ENCODE measurements at regions not wholly inside any gene's neighbourhood (a gene's known extent, or its start where the extent isn't known, plus 50 kb on each side); places are given as distances from the start of the nearest gene placed in this dataset.

DNA sequence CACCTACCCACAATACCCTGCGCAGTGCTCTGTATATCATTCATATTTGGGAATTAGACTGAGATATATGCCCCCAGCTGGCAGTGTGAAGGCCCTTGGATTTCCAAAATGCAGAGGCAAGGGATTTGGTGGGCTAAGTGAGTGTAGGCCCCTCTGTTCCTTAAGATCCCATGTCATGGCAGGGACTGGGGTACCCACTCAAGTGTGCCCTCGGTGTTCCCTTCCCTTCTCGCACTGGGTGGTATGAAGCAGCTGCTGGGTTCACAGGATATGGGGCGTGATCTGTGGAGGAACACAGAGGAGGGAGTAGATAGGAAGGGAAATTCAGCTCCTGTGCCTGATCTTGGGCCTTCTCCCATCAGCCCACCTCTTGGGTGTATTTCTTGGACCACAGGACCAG is 63.1 kb upstream of the VASH1 start:
- TF ChIP-seq, protein P1, sequence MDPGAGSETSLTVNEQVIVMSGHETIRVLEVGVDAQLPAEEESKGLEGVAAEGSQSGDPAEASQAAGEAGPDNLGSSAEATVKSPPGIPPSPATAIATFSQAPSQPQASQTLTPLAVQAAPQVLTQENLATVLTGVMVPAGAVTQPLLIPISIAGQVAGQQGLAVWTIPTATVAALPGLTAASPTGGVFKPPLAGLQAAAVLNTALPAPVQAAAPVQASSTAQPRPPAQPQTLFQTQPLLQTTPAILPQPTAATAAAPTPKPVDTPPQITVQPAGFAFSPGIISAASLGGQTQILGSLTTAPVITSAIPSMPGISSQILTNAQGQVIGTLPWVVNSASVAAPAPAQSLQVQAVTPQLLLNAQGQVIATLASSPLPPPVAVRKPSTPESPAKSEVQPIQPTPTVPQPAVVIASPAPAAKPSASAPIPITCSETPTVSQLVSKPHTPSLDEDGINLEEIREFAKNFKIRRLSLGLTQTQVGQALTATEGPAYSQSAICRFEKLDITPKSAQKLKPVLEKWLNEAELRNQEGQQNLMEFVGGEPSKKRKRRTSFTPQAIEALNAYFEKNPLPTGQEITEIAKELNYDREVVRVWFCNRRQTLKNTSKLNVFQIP (CRISPR knock-in tag; IDR thresholded peaks at IDR 0.05; ENCODE audit: borderline replicate concordance, low read depth): no peak
- TF ChIP-seq ZFP3 (CRISPR knock-in tag; IDR thresholded peaks at IDR 0.05) (no peak), BACH2 (CRISPR knock-in tag; IDR thresholded peaks at IDR 0.05; ENCODE audit: borderline replicate concordance) (no peak), SNAI2 (CRISPR knock-in tag; IDR thresholded peaks at IDR 0.05) (no peak), ZC3H10 (CRISPR knock-in tag; IDR thresholded peaks at IDR 0.05) (no peak), PPARA (CRISPR knock-in tag; IDR thresholded peaks at IDR 0.05; ENCODE audit: borderline replicate concordance) (no peak), ZNF70 (CRISPR knock-in tag; IDR thresholded peaks at IDR 0.05) (no peak), TOX (CRISPR knock-in tag; IDR thresholded peaks at IDR 0.05; ENCODE audit: borderline replicate concordance) (no peak), ISL1 (CRISPR knock-in tag; IDR thresholded peaks at IDR 0.05) (no peak), ZNF565 (CRISPR knock-in tag; conservative IDR thresholded peaks at IDR 0.05; ENCODE audit: low read depth) (no peak), TCF4 (CRISPR knock-in tag; IDR thresholded peaks at IDR 0.05; ENCODE audit: borderline replicate concordance) (no peak), CSDC2 (CRISPR knock-in tag; IDR thresholded peaks at IDR 0.05) (no peak)
- TF ChIP-seq, protein P2, sequence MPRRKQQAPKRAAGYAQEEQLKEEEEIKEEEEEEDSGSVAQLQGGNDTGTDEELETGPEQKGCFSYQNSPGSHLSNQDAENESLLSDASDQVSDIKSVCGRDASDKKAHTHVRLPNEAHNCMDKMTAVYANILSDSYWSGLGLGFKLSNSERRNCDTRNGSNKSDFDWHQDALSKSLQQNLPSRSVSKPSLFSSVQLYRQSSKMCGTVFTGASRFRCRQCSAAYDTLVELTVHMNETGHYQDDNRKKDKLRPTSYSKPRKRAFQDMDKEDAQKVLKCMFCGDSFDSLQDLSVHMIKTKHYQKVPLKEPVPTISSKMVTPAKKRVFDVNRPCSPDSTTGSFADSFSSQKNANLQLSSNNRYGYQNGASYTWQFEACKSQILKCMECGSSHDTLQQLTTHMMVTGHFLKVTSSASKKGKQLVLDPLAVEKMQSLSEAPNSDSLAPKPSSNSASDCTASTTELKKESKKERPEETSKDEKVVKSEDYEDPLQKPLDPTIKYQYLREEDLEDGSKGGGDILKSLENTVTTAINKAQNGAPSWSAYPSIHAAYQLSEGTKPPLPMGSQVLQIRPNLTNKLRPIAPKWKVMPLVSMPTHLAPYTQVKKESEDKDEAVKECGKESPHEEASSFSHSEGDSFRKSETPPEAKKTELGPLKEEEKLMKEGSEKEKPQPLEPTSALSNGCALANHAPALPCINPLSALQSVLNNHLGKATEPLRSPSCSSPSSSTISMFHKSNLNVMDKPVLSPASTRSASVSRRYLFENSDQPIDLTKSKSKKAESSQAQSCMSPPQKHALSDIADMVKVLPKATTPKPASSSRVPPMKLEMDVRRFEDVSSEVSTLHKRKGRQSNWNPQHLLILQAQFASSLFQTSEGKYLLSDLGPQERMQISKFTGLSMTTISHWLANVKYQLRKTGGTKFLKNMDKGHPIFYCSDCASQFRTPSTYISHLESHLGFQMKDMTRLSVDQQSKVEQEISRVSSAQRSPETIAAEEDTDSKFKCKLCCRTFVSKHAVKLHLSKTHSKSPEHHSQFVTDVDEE (CRISPR knock-in tag; IDR thresholded peaks at IDR 0.05): no peak
- TF ChIP-seq, protein P3, sequence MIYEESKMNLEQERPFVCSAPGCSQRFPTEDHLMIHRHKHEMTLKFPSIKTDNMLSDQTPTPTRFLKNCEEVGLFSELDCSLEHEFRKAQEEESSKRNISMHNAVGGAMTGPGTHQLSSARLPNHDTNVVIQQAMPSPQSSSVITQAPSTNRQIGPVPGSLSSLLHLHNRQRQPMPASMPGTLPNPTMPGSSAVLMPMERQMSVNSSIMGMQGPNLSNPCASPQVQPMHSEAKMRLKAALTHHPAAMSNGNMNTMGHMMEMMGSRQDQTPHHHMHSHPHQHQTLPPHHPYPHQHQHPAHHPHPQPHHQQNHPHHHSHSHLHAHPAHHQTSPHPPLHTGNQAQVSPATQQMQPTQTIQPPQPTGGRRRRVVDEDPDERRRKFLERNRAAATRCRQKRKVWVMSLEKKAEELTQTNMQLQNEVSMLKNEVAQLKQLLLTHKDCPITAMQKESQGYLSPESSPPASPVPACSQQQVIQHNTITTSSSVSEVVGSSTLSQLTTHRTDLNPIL (CRISPR knock-in tag; IDR thresholded peaks at IDR 0.05; ENCODE audit: low read depth): no peak
- ATAC-seq: no peak

DNA sequence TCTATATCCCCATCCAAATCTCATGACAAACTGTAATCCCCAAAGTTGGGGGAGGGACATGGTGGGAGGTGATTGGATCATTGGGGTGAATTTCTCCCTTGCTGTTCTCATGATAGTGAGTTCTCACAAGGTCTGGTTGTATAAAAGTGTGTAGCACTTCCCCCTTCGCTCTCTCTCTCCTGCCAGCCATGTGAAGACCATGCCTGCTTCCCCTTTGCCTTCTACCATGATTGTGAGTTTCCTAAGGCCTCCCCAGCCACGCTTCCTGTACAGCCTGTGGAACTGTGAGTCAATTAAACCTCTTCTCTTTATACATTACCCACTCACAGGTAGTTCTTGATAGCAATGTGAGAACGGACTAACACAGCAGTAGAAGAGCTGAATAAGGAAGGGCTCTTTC is 62.6 kb upstream of the VASH1 start:
- TF ChIP-seq, protein P4, sequence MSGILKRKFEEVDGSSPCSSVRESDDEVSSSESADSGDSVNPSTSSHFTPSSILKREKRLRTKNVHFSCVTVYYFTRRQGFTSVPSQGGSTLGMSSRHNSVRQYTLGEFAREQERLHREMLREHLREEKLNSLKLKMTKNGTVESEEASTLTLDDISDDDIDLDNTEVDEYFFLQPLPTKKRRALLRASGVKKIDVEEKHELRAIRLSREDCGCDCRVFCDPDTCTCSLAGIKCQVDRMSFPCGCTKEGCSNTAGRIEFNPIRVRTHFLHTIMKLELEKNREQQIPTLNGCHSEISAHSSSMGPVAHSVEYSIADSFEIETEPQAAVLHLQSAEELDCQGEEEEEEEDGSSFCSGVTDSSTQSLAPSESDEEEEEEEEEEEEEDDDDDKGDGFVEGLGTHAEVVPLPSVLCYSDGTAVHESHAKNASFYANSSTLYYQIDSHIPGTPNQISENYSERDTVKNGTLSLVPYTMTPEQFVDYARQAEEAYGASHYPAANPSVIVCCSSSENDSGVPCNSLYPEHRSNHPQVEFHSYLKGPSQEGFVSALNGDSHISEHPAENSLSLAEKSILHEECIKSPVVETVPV (CRISPR knock-in tag; IDR thresholded peaks at IDR 0.05): no peak
- TF ChIP-seq SNAI2 (CRISPR knock-in tag; IDR thresholded peaks at IDR 0.05) (no peak), OSR1 (CRISPR knock-in tag; IDR thresholded peaks at IDR 0.05) (no peak), GLIS3 (CRISPR knock-in tag; IDR thresholded peaks at IDR 0.05) (no peak)
- no peak for ATAC-seq

DNA sequence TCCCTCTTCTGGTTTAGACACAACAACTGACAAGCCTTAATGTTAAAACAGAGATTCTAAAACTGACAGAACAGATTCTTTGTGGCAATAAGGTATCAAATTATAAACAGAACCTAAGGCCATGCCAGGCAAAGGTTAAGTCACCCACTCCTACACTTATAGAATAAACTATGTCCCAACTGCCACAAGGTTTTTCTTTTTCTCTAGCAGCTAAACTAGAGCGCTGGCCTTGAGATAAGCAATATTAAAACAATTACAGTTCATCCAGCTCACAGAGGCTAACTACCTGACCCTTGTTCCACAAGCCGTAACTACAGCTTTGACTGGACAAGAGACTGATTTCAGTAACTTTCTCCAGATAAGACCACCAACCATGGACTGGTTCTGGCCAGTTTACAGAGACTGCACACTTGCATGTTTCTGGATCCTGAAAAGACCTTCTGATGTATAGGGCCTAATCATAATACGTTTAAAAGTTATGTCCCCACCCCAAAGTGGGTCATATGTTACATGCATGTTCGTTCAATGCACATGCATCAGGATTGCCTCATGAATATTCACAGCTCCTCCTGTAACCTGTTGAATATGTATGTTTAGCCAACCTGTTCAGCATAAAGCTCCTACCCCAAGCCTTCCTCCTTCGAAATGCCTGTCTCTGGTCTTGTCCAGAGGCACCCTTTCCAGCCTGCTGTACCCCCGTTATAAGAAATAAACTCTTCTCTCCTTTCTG is 61.9 kb upstream of the VASH1 start:
- TF ChIP-seq, protein P3 (CRISPR knock-in tag; IDR thresholded peaks at IDR 0.05; ENCODE audit: low read depth): no peak
- ATAC-seq: no peak

DNA sequence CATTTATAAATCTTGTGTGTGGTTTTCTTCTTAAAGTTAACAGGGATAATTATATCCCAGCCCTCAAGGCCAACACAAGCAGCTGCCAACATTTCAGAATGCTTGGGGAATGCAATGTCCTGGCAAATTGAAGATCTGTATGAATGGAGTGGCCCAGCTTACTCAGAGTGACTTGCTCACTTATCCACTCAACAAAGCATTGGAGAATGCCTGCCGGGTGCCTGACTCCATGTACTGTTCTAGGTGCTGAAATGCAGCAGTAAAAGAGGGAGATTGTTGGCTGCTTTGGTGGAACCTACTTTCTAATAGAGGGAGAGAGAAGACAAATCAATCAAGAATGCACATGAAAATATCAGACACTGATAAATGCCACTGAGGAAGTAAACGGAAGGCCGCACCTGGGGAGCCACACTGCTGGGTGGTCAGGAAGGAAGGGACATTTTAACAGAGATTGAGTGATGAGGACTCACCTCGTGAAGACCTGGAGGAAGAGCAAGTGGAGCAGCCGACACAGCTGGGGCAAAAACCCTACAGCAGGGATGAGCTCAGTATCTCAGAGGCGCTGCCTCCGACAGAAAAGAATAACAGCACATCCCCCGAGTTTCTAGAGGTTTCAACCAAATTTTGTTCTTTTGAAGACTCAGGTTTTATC is 61.2 kb upstream of the VASH1 start:
- TF ChIP-seq TOX (CRISPR knock-in tag; IDR thresholded peaks at IDR 0.05; ENCODE audit: borderline replicate concordance): no peak
- no peak for TF ChIP-seq TCF4 (CRISPR knock-in tag; IDR thresholded peaks at IDR 0.05; ENCODE audit: borderline replicate concordance)
- no peak for TF ChIP-seq ZNF70 (CRISPR knock-in tag; IDR thresholded peaks at IDR 0.05)
- TF ChIP-seq, protein P4 (CRISPR knock-in tag; IDR thresholded peaks at IDR 0.05): no peak
- TF ChIP-seq CSDC2 (CRISPR knock-in tag; IDR thresholded peaks at IDR 0.05): no peak
- TF ChIP-seq BACH2 (CRISPR knock-in tag; IDR thresholded peaks at IDR 0.05; ENCODE audit: borderline replicate concordance): no peak
- TF ChIP-seq GLIS3 (CRISPR knock-in tag; IDR thresholded peaks at IDR 0.05): no peak
- TF ChIP-seq, protein P3 (CRISPR knock-in tag; IDR thresholded peaks at IDR 0.05; ENCODE audit: low read depth): no peak
- TF ChIP-seq ARNTL (CRISPR knock-in tag; IDR thresholded peaks at IDR 0.05; ENCODE audit: borderline replicate concordance, low read depth): no peak
- TF ChIP-seq OSR1 (CRISPR knock-in tag; IDR thresholded peaks at IDR 0.05): no peak
- TF ChIP-seq ZC3H10 (CRISPR knock-in tag; IDR thresholded peaks at IDR 0.05): no peak
- TF ChIP-seq ZFP30 (CRISPR knock-in tag; IDR thresholded peaks at IDR 0.05): no peak
- no peak for TF ChIP-seq PPARA (CRISPR knock-in tag; IDR thresholded peaks at IDR 0.05; ENCODE audit: borderline replicate concordance)
- no peak for TF ChIP-seq ZNF8 (CRISPR knock-in tag; IDR thresholded peaks at IDR 0.05)
- no peak for TF ChIP-seq ESRRG (CRISPR knock-in tag; IDR thresholded peaks at IDR 0.05)
- TF ChIP-seq RARB (CRISPR knock-in tag; IDR thresholded peaks at IDR 0.05): no peak
- TF ChIP-seq SNAI2 (CRISPR knock-in tag; IDR thresholded peaks at IDR 0.05): no peak
- ATAC-seq: no peak
